ENCODE measurements at regions not wholly inside any gene's neighbourhood (a gene's known extent, or its start where the extent isn't known, plus 50 kb on each side); places are given as distances from the start of the nearest gene placed in this dataset.

DNA sequence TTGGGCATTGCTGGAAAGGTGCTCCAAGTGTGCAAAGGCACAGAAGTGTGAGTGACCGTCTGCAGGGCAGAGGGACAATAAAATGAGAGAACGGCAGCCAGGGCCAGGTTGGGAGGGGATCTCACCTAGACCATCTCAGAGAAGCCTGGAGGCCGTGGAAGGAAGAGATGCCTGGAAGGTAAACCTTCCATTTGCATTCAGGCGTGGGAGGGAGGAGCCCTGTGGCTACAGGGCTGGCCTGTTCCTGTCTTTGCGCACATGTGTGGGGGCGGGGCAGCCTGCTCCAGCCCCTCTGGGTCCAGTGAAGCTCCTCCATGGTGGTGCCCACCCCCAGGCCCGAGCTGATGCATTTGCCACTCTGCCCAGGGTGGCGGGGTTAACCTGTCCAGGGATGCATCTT lies 473.6 kb upstream of the MGMT start:
- no peak for TF ChIP-seq CTCF (conservative IDR thresholded peaks at IDR 0.05; ENCODE audit: low read depth, low read length)
- no peak for DNase-seq (ENCODE audit: low read depth)
- no peak overlapping the region for H3K4me3 ChIP-seq (ENCODE audit: low read length)

DNA sequence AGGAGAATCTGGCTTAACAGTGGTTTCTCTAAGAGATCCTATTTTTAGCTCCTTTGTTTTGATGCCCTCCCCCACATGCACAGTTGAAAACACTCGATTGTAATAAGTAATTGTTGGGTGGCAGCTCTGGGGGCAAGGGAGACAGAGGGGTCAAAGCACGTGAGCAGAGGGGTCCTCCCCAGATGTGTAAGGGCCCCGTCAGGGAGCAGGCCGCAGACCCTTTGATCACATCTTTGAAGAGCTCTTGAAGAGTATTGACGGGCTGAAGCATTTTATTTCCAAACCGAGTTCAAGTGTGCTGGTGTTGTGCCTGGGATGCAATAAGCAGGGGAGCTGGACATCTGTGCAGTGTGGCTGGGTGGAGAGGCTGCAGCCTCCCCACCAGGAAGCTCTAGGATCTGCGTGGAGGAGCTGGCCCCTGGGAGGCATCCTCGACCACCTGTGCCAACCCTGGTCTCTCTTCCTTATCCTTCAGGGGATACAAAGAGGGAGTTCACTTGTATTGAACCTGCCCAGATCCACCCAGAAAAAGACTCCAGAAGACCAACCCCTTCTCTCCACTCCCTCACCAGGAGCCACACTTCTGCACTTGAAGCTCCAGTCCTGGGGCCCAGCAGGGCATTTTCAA lies 473.0 kb upstream of the MGMT start:
- H3K4me3 ChIP-seq (ENCODE audit: low read length): no peak overlapping the region
- no peak for DNase-seq (ENCODE audit: low read depth)
- TF ChIP-seq CTCF (conservative IDR thresholded peaks at IDR 0.05; ENCODE audit: low read depth, low read length): no peak

GRCh38 chr10:128994598-128995143 lies 472.4 kb upstream of the MGMT start:
- TF ChIP-seq CTCF (conservative IDR thresholded peaks at IDR 0.05; ENCODE audit: low read depth, low read length): no peak
- no peak overlapping the region for H3K4me3 ChIP-seq (ENCODE audit: low read length)
- DNase-seq (ENCODE audit: low read depth): no peak

DNA sequence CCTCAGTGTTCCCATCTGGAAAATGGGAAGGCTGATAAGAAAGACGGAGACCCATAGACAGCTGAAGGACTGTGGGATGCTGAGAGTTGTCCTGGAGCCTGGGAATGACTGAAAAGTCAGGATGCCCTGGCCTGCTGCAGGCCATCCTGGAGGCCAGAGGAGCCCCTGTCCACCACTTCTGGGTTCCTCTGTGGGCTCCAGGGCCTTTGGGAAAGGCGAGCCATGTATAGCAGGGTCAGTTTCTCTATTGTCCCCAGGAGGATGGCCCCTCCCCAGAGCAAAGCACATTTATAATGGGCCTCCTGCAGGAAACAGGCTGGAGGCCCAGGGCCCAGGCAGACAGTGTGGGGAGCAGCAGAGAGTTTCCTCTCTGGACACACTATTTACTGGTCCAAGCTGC lies 471.4 kb upstream of the MGMT start:
- no peak for TF ChIP-seq CTCF (conservative IDR thresholded peaks at IDR 0.05; ENCODE audit: low read depth, low read length)
- H3K4me3 ChIP-seq (ENCODE audit: low read length): no peak overlapping the region
- DNase-seq (ENCODE audit: low read depth): no peak

GRCh38 chr10:128996092-128996491 lies 470.9 kb upstream of the MGMT start:
- no peak for DNase-seq (ENCODE audit: low read depth)
- H3K4me3 ChIP-seq (ENCODE audit: low read length): no peak overlapping the region
- TF ChIP-seq CTCF (conservative IDR thresholded peaks at IDR 0.05; ENCODE audit: low read depth, low read length): no peak

- H3K4me3 ChIP-seq (ENCODE audit: low read length): no peak overlapping the region
- TF ChIP-seq CTCF (conservative IDR thresholded peaks at IDR 0.05; ENCODE audit: low read depth, low read length): no peak
- DNase-seq (ENCODE audit: low read depth): no peak
Measured at GRCh38 chr10:128998101-128998805, 468.8 kb upstream of the MGMT start.

DNA sequence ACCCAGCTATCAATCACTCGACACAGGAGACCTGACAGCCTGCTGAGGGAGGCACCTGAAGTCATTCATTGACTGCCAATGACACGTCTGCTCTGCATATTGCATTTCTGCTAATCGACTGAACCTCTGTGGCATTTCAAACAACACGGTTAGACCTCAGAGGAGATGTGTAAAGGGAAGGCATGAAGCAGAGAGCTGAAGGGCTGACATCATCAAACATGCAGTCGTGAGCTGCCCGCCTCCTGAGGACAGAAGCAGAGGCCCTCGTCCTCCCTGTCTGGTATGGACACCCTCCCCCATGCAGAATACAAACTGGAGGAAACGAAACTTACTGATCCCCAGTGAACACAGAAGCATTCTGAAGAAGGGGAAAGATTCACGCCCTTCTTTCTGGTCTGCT lies 462.6 kb upstream of the MGMT start:
- H3K4me3 ChIP-seq (ENCODE audit: low read length): no peak overlapping the region
- no peak for DNase-seq (ENCODE audit: low read depth)
- no peak for TF ChIP-seq CTCF (conservative IDR thresholded peaks at IDR 0.05; ENCODE audit: low read depth, low read length)
